ENCODE measurements at regions not wholly inside any gene's neighbourhood (a gene's known extent, or its start where the extent isn't known, plus 50 kb on each side); places are given as distances from the start of the nearest gene placed in this dataset.

DNA sequence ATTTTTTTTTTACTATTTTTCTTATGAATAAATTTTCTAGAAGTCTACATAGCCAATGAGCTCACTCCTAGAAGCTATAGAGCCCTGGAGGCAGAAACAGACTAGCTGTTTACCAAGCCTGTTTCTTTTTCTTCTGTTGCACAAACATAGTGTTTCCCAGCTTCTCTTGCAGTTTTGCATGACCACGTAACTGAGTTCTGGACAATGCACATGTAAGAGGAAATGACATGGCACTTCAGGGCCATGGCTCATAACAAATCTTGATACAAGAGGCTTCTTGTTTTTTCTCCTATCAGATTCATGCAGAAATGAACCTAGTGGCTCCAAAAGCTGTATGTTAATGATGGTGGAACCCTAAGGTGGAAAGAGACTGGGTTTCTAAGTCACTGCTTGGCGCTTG is 127.4 kb downstream of the ZNF330 start:
- TF ChIP-seq CTCF (IDR thresholded peaks at IDR 0.05) (no peak), POLR2AphosphoS5 (IDR thresholded peaks at IDR 0.05) (no peak), EP300 (IDR thresholded peaks at IDR 0.05) (peak in 1 of 4 donors; percentile 43)
